Ishikawa (cell line): ENCODE measurements at regions not wholly inside any gene's neighbourhood (a gene's known extent, or its start where the extent isn't known, plus 50 kb on each side); places are given as distances from the start of the nearest gene placed in this dataset.

Experiments
- CEBPB ChIP-seq: IDR thresholded peaks from 2 replicates; pipeline ENCODE4 v1.6.1; 2012
- CREB1 ChIP-seq: IDR thresholded peaks from 2 replicates; pipeline ENCODE4 v1.6.1; 2012; ENCODE audit warnings: low read depth
- EGR1 ChIP-seq: IDR thresholded peaks from 2 replicates; pipeline ENCODE4 v1.6.1; 2012
- EP300 ChIP-seq: IDR thresholded peaks from 2 replicates; pipeline ENCODE4 v1.6.1; 2012; ENCODE audit warnings: borderline replicate concordance
- FOXM1 ChIP-seq: IDR thresholded peaks from 2 replicates; pipeline ENCODE4 v1.6.1; 2012; ENCODE audit warnings: low read depth, borderline replicate concordance
- NFIC ChIP-seq: IDR thresholded peaks from 2 replicates; pipeline ENCODE4 v1.6.1; 2012
- RAD21 ChIP-seq: IDR thresholded peaks from 2 replicates; pipeline ENCODE4 v1.6.1; 2012; ENCODE audit warnings: low read depth
- TAF1 ChIP-seq: IDR thresholded peaks from 2 replicates; pipeline ENCODE4 v1.6.1; 2012; ENCODE audit warnings: low read depth, mild to moderate bottlenecking
- TCF12 ChIP-seq: IDR thresholded peaks from 2 replicates; pipeline ENCODE4 v1.6.1; 2012; ENCODE audit warnings: low read depth
- TEAD4 ChIP-seq: IDR thresholded peaks from 2 replicates; pipeline ENCODE4 v1.6.1; 2012
- YY1 ChIP-seq: IDR thresholded peaks from 2 replicates; pipeline ENCODE4 v1.6.1; 2012; ENCODE audit warnings: low read depth
- TF ChIP-seq, protein P1 (sequence below): IDR thresholded peaks from 2 replicates; pipeline ENCODE4 v1.6.1; 2012; ENCODE audit warnings: low read depth, mild to moderate bottlenecking
- TF ChIP-seq, protein P2 (sequence below): IDR thresholded peaks from 2 replicates; pipeline ENCODE4 v1.6.1; 2012

GRCh38 chr6:77072694-77073409, 390.4 kb downstream of the HTR1B start:
- TF ChIP-seq, protein P1, sequence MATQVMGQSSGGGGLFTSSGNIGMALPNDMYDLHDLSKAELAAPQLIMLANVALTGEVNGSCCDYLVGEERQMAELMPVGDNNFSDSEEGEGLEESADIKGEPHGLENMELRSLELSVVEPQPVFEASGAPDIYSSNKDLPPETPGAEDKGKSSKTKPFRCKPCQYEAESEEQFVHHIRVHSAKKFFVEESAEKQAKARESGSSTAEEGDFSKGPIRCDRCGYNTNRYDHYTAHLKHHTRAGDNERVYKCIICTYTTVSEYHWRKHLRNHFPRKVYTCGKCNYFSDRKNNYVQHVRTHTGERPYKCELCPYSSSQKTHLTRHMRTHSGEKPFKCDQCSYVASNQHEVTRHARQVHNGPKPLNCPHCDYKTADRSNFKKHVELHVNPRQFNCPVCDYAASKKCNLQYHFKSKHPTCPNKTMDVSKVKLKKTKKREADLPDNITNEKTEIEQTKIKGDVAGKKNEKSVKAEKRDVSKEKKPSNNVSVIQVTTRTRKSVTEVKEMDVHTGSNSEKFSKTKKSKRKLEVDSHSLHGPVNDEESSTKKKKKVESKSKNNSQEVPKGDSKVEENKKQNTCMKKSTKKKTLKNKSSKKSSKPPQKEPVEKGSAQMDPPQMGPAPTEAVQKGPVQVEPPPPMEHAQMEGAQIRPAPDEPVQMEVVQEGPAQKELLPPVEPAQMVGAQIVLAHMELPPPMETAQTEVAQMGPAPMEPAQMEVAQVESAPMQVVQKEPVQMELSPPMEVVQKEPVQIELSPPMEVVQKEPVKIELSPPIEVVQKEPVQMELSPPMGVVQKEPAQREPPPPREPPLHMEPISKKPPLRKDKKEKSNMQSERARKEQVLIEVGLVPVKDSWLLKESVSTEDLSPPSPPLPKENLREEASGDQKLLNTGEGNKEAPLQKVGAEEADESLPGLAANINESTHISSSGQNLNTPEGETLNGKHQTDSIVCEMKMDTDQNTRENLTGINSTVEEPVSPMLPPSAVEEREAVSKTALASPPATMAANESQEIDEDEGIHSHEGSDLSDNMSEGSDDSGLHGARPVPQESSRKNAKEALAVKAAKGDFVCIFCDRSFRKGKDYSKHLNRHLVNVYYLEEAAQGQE: no peak
- TF ChIP-seq EGR1 (no peak), TCF12 (no peak), YY1 (no peak), TEAD4 (no peak), EP300 (no peak), CEBPB (no peak), TAF1 (no peak), CREB1 (no peak), RAD21 (no peak), FOXM1 (no peak), NFIC (no peak)
- TF ChIP-seq, protein P2, sequence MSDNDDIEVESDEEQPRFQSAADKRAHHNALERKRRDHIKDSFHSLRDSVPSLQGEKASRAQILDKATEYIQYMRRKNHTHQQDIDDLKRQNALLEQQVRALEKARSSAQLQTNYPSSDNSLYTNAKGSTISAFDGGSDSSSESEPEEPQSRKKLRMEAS: no peak
